ENCODE measurements at regions not wholly inside any gene's neighbourhood (a gene's known extent, or its start where the extent isn't known, plus 50 kb on each side); places are given as distances from the start of the nearest gene placed in this dataset.

GRCh38 chr11:95711945-95712221 is 77.7 kb downstream of the FAM76B start:
- TF ChIP-seq CTCF (IDR thresholded peaks at IDR 0.05) (no peak), EZH2 (IDR thresholded peaks at IDR 0.05; ENCODE audit: borderline replicate concordance, insufficient read depth, low read depth, low read length, poor library complexity, severe bottlenecking) (no peak)

Data from B cell (primary cell).